DOHH2 (cell line): ENCODE measurements at regions not wholly inside any gene's neighbourhood (a gene's known extent, or its start where the extent isn't known, plus 50 kb on each side); places are given as distances from the start of the nearest gene placed in this dataset.

Experiments used
- H3F3A ChIP-seq: fragments of 200-600 bp; sonication (generic), shearing (Covaris generic); 2 replicates; pipeline ENCODE4 v1.6.0; 2016; ENCODE audit warnings: antibody characterized with exemption, mild to moderate bottlenecking; ENCODE audit not compliant: control insufficient read depth, insufficient read depth
- H3K27ac ChIP-seq: fragments of 200-600 bp; sonication (generic); 2 replicates; pipeline ENCODE4 v1.5.1; 2014; ENCODE audit warnings: low read depth, mild to moderate bottlenecking, low read length, moderate library complexity
- H3K27me3 ChIP-seq: fragments of 200-600 bp; sonication (generic); 2 replicates; pipeline ENCODE4 v1.6.1; 2014; ENCODE audit warnings: mild to moderate bottlenecking, low read length, mixed read lengths; ENCODE audit not compliant: control insufficient read depth
- H3K36me3 ChIP-seq: fragments of 200-600 bp; sonication (generic); 2 replicates; pipeline ENCODE4 v1.6.1; 2014; ENCODE audit warnings: mild to moderate bottlenecking, low read length, moderate library complexity, mixed read lengths; ENCODE audit not compliant: control insufficient read depth
- H3K4me1 ChIP-seq: fragments of 200-600 bp; sonication (generic); 2 replicates; pipeline ENCODE4 v1.6.1; 2014; ENCODE audit warnings: mild to moderate bottlenecking, low read length, mixed read lengths; ENCODE audit not compliant: control insufficient read depth
- H3K4me2 ChIP-seq: fragments of 200-600 bp; sonication (generic); 2 replicates; pipeline ENCODE4 v1.6.0; 2014; ENCODE audit warnings: mild to moderate bottlenecking, low read length, moderate library complexity
- H3K4me3 ChIP-seq: fragments of 200-600 bp; sonication (generic); 2 replicates; pipeline ENCODE4 v1.5.1; 2014; ENCODE audit warnings: mild to moderate bottlenecking, low read length, mixed read lengths
- H3K79me2 ChIP-seq: fragments of 200-600 bp; sonication (generic); 2 replicates; pipeline ENCODE4 v1.6.1; 2014; ENCODE audit warnings: mild to moderate bottlenecking, low read length, mixed read lengths; ENCODE audit not compliant: control insufficient read depth
- H3K9me2 ChIP-seq: fragments of 200-600 bp; sonication (generic); replicated peaks from 2 replicates; pipeline ENCODE4 v1.6.1; 2014; ENCODE audit warnings: mild to moderate bottlenecking, low read length, mixed read lengths; ENCODE audit not compliant: control insufficient read depth
- H3K9me3 ChIP-seq: fragments of 200-600 bp; sonication (generic); 2 replicates; pipeline ENCODE4 v1.6.1; 2014; ENCODE audit warnings: antibody characterized with exemption, low read length, mixed read lengths; ENCODE audit not compliant: control insufficient read depth, insufficient read depth
- H4K20me1 ChIP-seq: fragments of 200-600 bp; sonication (generic); 2 replicates; pipeline ENCODE4 v1.6.0; 2014; ENCODE audit warnings: low read depth, mild to moderate bottlenecking, antibody characterized with exemption, low read length, moderate library complexity; ENCODE audit not compliant: control insufficient read depth, insufficient read depth
- EZH2phosphoT487 ChIP-seq: fragments of 200-600 bp; sonication (generic); IDR thresholded peaks from 2 replicates; pipeline ENCODE4 v1.6.1; 2017; ENCODE audit warnings: borderline replicate concordance, mild to moderate bottlenecking, antibody characterized with exemption, low read length, moderate library complexity, mixed read lengths
- TF ChIP-seq, protein P1 (sequence below): fragments of 200-600 bp; sonication (generic); IDR thresholded peaks from one replicate; pipeline ENCODE4 v1.5.1; 2014; ENCODE audit warnings: antibody characterized with exemption, mild to moderate bottlenecking, low read depth, low read length; ENCODE audit not compliant: poor library complexity, severe bottlenecking

GRCh38 chr14:88981948-88982347 is 157.5 kb downstream of the TTC8 start:
- no peaks in the 10 kb centered on the region for H4K20me1 ChIP-seq
- no peaks in the 10 kb centered on the region for H3K9me3 ChIP-seq
- H3K4me1 ChIP-seq = no peaks in the 10 kb centered on the region
- H3K36me3 ChIP-seq = no peaks in the 10 kb centered on the region
- no peaks in the 10 kb centered on the region for H3F3A ChIP-seq
- no peak overlapping the region for H3K4me3 ChIP-seq
- TF ChIP-seq, protein P1, sequence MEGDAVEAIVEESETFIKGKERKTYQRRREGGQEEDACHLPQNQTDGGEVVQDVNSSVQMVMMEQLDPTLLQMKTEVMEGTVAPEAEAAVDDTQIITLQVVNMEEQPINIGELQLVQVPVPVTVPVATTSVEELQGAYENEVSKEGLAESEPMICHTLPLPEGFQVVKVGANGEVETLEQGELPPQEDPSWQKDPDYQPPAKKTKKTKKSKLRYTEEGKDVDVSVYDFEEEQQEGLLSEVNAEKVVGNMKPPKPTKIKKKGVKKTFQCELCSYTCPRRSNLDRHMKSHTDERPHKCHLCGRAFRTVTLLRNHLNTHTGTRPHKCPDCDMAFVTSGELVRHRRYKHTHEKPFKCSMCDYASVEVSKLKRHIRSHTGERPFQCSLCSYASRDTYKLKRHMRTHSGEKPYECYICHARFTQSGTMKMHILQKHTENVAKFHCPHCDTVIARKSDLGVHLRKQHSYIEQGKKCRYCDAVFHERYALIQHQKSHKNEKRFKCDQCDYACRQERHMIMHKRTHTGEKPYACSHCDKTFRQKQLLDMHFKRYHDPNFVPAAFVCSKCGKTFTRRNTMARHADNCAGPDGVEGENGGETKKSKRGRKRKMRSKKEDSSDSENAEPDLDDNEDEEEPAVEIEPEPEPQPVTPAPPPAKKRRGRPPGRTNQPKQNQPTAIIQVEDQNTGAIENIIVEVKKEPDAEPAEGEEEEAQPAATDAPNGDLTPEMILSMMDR = no peak
- TF ChIP-seq EZH2phosphoT487 = no peak
- no peaks in the 10 kb centered on the region for H3K79me2 ChIP-seq
- no peaks in the 10 kb centered on the region for H3K27me3 ChIP-seq
- no peak overlapping the region for H3K27ac ChIP-seq
- no peak overlapping the region for H3K4me2 ChIP-seq
- no peaks in the 10 kb centered on the region for H3K9me2 ChIP-seq

GRCh38 chr14:88983755-88984154 is 159.3 kb downstream of the TTC8 start:
- Histone ChIP-seq H3K9me2 (no peaks in the 10 kb centered on the region), H3K27me3 (no peaks in the 10 kb centered on the region), H4K20me1 (no peaks in the 10 kb centered on the region), H3K4me1 (no peaks in the 10 kb centered on the region), H3K36me3 (no peaks in the 10 kb centered on the region), H3F3A (no peaks in the 10 kb centered on the region), H3K4me2 (no peak overlapping the region), H3K79me2 (no peaks in the 10 kb centered on the region), H3K4me3 (no peak overlapping the region), H3K9me3 (no peaks in the 10 kb centered on the region), H3K27ac (no peak overlapping the region)
- TF ChIP-seq, protein P1 = no peak
- TF ChIP-seq EZH2phosphoT487 = no peak

DNA sequence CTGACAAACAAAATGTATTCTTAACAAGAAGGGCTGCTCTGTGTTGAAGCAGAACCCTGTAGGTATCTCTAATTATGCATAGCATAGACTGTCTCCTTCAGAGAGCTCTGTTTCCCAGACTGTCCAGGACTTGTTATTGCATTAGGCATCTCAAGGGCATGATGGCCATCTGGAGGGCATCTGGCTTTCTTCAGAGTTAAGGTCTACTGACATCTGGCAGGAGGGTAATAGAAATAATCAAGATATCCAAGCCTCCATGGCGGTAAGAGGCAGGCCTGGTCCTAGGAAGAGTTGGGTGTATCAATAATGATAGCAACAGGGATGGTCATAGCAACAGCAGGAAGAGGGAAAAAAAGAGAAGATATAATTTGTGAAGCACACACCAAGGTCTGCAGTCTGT is 161.2 kb downstream of the TTC8 start:
- Histone ChIP-seq H3K79me2 (no peaks in the 10 kb centered on the region), H4K20me1 (no peaks in the 10 kb centered on the region), H3K9me2 (no peaks in the 10 kb centered on the region), H3K4me3 (no peak overlapping the region), H3K27me3 (no peaks in the 10 kb centered on the region), H3F3A (no peaks in the 10 kb centered on the region), H3K4me1 (no peaks in the 10 kb centered on the region), H3K4me2 (no peak overlapping the region), H3K9me3 (no peaks in the 10 kb centered on the region), H3K27ac (no peak overlapping the region), H3K36me3 (no peaks in the 10 kb centered on the region)
- TF ChIP-seq, protein P1 = no peak
- no peak for TF ChIP-seq EZH2phosphoT487
